HG03521 (cell line): ENCODE measurements at regions not wholly inside any gene's neighbourhood (a gene's known extent, or its start where the extent isn't known, plus 50 kb on each side); places are given as distances from the start of the nearest gene placed in this dataset.
"Not testable (repeated sequence)": the region's sequence is repeated elsewhere in the genome, so short reads cannot be mapped to it uniquely, and the experiment has no call there.

Experiments used
- ATAC-seq: cut with Tn5 transposase; IDR thresholded peaks from one replicate; pipeline ENCODE4 v1.9.1; 2021; ENCODE audit warnings: mild to moderate bottlenecking, moderate library complexity; ENCODE audit not compliant: unreplicated experiment

GRCh38 chr17:70320673-70321345 lies 151.5 kb downstream of the KCNJ2 start:
- no peak for ATAC-seq

- no peak for ATAC-seq
Measured at GRCh38 chr17:70321352-70321751, 152.0 kb downstream of the KCNJ2 start.

DNA sequence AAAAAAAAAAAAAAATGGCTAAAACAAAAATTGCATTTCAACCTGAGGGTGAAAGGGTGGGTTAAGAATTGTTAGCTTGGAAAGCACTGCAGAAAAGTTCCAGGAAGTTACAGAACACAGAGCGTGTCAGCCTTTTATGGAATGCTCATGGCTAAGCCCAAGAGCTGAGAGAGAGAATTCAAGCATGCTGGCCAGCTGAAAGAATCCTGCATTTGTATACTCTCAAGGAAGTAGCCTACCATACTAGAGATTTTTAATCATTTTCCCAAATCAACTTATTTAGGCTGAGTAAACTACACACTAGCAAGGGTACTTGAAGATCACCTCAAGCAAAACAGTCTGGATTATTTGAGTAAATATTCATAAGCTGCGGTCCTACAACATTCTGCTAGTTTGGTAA lies 153.9 kb downstream of the KCNJ2 start:
- no peak for ATAC-seq

DNA sequence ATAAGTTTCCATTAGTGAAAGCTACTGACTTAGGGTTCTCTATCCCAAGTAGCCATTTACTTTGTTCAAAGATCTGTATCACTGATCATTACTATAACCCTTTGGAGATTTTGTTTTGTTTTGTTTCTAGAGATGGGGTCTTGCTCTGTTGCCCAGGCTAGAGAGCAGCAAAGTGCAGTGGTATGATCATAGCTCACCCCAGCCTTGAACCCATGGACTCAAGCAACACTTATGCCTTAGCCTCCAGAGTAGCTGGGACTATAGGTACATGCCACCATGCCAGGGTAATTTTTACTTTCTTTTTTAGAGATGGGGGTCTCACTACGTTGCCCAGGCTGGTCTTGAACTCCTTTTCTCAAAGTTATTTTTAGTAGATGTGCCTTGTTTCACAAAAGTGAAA lies 154.7 kb downstream of the KCNJ2 start:
- no peak for ATAC-seq

DNA sequence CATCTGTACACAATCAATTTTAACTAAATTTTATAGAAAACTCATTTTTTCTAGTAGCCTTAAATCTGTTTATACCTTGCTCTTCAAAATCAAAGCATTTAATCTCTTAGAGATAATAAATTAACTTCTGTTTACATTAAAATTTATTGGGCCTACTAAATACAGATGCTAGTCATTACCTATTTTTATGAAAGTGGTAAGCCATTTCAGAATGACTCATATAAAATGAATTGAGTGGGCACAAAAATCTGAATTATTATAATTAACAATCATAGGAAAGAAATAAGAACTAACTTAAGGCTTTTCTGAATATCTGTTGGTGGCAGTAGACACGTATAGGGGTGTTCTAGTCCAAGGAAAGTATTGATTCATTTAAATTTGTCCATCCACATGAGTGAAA lies 157.9 kb downstream of the KCNJ2 start:
- ATAC-seq: no peak

GRCh38 chr17:70327723-70328122 lies 158.4 kb downstream of the KCNJ2 start:
- ATAC-seq: no peak

DNA sequence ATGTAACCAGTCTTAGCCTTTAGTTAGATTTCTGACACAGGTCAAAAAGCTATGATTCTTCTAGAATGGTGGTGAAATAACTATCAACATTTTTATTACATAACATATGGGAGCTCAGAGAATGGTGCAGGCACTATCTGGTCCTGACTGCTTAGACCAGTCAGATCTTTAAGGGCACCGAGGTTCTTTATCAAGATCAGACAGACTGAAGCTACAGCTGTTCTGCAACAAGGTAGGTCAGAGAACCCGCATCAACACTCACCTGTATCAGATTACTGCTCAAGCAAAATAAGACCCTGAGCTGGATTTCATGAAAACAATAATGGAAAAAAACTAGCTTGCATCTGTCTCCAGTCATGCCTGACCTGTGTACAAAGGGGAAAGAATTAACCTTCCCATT lies 160.4 kb downstream of the KCNJ2 start:
- no peak for ATAC-seq

- ATAC-seq: not testable (repeated sequence)
Measured at GRCh38 chr17:70331066-70331465, 161.7 kb downstream of the KCNJ2 start.

GRCh38 chr17:70332356-70333210 lies 163.3 kb downstream of the KCNJ2 start:
- no peak for ATAC-seq

- no peak for ATAC-seq
Measured at GRCh38 chr17:70336411-70336810, 167.1 kb downstream of the KCNJ2 start.

DNA sequence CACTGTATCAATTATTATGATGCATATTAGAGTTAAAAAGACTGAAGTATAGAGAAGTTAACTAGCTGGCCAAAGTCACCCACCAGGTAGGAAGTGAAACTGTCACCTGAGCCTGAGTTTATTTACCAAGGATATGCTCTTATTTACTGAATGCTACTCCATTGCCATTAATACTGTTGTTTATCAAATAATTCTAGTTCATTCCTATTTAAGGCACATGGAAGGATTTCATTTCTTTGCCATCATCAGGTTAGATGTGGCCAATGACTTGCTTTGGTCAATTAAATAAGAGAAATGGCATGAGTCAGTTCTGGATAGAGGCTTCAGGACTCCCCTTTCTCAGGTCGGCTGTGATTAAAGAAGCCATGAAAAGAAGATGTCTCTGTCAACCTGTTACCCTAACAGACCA lies 169.6 kb downstream of the KCNJ2 start:
- no peak for ATAC-seq

GRCh38 chr17:70343114-70343513 lies 173.8 kb downstream of the KCNJ2 start:
- no peak for ATAC-seq

DNA sequence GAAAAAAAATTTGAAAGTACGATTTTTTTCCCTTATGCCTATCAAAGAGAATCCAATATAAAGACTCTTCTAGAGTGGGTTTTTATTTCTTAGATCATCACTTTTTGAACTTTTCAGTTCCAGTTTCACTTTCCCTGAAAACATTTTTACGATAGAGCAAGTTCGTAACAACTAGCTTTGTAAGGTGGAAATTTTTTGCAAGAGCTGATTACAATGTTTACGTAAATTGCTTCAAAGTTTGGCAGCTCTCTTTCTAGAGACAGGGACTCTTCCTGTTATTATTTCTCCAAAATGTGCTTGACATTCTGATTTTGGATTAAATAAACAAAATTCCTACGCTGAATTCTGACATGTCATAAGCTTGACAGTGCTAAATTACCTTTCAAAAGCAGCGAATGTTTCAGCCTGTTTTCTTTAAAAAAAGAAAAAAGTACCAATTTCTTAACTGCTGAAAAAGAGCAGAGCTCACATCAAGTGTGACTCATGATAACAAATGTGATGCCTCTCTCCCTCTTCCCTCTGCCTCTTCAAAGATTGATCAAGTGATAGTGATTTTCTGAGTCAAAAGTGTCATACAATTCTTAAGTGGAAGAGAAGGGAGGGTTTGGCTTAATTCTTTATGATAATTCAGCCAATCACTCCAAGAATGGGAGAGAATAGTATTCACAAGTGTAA lies 175.2 kb downstream of the KCNJ2 start:
- ATAC-seq: no peak

DNA sequence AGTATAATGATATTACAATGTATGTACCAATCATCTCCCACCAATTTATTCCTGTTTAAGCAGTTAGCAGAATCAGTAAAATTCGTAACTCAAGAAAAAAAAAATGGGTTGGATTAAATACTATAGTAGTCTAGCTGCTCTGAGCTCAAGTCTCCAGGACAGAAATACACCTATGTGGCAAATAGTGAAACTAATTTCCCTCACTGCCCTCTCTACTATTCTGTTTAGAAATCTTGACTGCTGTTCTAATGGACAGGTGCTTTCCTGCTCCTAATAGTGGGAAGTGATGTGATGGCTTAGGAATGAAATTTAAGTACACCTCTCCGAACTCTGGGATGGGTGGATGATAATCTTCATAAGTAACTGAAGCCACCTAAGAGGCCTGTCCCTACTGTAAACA lies 175.7 kb downstream of the KCNJ2 start:
- ATAC-seq: no peak

DNA sequence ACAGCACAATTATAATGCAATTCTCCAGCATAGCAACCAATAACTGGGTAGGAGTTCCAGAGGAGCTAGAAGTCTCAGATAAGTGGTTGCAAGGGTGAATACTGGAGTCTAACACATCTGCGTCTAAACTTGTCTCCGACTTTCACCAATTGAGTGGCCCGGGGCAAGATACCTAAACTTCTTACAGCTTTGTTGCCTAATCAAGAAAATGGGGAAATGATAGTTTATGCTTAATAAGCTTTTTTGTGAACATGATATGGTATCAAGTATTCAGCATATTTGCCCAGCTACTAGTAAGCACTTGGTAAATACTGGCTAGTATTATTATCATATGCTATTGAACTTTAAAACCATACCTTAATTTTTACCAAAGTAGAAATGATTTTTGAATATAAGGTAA lies 183.5 kb downstream of the KCNJ2 start:
- no peak for ATAC-seq

GRCh38 chr17:70353408-70354092 lies 184.2 kb downstream of the KCNJ2 start:
- no peak for ATAC-seq

- no peak for ATAC-seq
Measured at GRCh38 chr17:70355185-70355584, 185.9 kb downstream of the KCNJ2 start.

GRCh38 chr17:70357190-70357589 lies 187.9 kb downstream of the KCNJ2 start:
- ATAC-seq: no peak

DNA sequence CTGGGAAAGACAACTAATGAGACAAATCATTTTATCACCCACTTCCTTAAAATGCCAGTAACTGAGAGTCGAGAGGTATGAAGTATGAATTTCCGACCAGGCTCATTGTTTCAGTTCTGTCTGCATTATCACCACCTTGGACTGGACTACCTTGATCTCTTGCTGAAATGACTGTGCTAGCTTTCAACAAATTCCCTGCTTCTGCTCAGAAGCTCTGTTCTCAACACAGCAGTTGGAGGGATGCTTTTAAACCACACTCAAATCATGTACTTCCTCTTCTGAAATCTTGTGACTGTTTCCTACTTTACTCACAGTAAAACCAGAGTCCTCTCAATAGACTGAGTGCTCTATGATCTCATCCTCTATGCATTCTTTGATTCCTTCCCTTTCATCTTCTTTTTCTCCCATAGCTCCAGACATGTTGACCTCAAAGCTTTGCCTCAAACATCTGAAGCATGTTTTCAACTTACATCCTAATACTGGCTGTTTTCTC lies 195.8 kb downstream of the KCNJ2 start:
- ATAC-seq: peak; percentile 68

DNA sequence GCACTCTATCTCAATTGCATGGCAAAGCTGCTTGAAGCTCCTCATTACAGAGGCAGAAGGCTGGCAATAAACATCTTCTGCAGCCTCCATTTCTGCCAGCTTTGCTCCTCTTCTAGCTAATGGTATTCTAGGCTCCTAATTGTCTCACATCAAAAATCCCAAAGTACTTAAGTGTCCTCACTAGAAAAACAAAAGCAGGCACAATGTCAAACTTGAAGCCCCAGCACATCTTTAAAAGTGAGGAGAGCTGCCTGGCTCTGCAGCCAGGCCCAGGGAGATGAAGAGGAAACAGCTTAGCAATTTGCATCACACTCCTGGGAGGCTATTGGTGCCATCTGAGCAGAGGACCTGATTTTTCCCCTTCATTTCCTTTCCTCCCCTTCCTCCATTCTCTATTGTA lies 197.1 kb downstream of the KCNJ2 start:
- ATAC-seq: no peak

DNA sequence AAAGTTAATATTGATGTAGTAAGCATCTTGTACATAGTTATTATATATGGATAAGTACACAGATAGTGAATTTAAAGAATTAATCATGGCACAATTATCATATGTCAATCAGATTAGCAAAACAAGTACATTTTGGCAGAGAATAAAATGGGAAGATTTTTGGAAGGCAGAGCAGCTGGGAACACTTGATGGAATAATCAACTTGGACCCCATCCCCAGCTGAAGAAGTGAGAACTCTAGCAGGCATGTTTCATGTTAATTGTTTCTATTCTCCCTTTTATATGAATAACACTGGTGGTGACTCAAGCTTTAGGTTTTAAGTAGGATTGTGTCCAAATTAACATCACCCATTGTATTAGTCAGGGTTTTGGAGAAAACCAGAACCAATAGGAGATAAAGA lies 198.7 kb downstream of the KCNJ2 start:
- ATAC-seq: no peak
